Keratinocyte (primary cell): ENCODE measurements at regions not wholly inside any gene's neighbourhood (a gene's known extent, or its start where the extent isn't known, plus 50 kb on each side); places are given as distances from the start of the nearest gene placed in this dataset.

Source experiments
- DNase-seq: peaks from one replicate; pipeline ENCODE4 v3.0.0-alpha.2; 2011; ENCODE audit warnings: low read depth, missing footprints, low spot score
- FAIRE-seq: peaks from 2 replicates; lab custom pipeline; 2011; peaks lifted over from hg19 to GRCh38; lab: Jason Lieb, UNC
- H2AFZ ChIP-seq: 2 replicates; pipeline ENCODE4 v1.6.0; 2012; ENCODE audit warnings: low read length, control low read depth, inconsistent platforms; ENCODE audit not compliant: control insufficient read depth
- H3K27ac ChIP-seq: 2 replicates; pipeline ENCODE4 v1.5.1; 2011; ENCODE audit warnings: low read length; ENCODE audit not compliant: control insufficient read depth, insufficient read depth
- H3K27me3 ChIP-seq: 3 replicates; pipeline ENCODE4 v1.6.0; 2011; ENCODE audit warnings: low read length; ENCODE audit not compliant: control insufficient read depth, insufficient read depth; ENCODE audit errors: extremely low read depth
- H3K36me3 ChIP-seq, 2 experiments: 2 replicates in 1 of 2; 3 replicates in 1 of 2; pipeline ENCODE4 v1.5.1; 2011; ENCODE audit warnings: low read length in 2 of 2, mild to moderate bottlenecking in 1 of 2; ENCODE audit not compliant: control insufficient read depth in 2 of 2, insufficient read depth in 2 of 2; ENCODE audit errors: extremely low read depth in 1 of 2
- H3K4me1 ChIP-seq: 3 replicates; pipeline ENCODE4 v1.5.1; 2011; ENCODE audit warnings: low read length; ENCODE audit not compliant: control insufficient read depth, insufficient read depth; ENCODE audit errors: extremely low read depth
- H3K4me2 ChIP-seq: 3 replicates; pipeline ENCODE4 v1.6.0; 2011; ENCODE audit warnings: low read depth, low read length; ENCODE audit not compliant: control insufficient read depth, insufficient read depth; ENCODE audit errors: extremely low read depth
- H3K4me3 ChIP-seq, 3 experiments: fragments of 200-600 bp in 1 of 3; sonication (generic) in 1 of 3; 2 replicates in 2 of 3; 3 replicates in 1 of 3; pipeline ENCODE4 v1.5.1; 2011 to 2016; ENCODE audit warnings: low read length in 3 of 3, mild to moderate bottlenecking in 3 of 3, control low read depth in 2 of 3, inconsistent platforms in 1 of 3, low read depth in 1 of 3, mixed read lengths in 1 of 3, mixed run types in 1 of 3, moderate library complexity in 1 of 3; ENCODE audit not compliant: control insufficient read depth in 2 of 3, insufficient read depth in 2 of 3; ENCODE audit errors: extremely low read depth in 1 of 3
- H3K79me2 ChIP-seq: 2 replicates; pipeline ENCODE4 v1.6.0; 2012; ENCODE audit warnings: low read length; ENCODE audit not compliant: control insufficient read depth, insufficient read depth
- H3K9ac ChIP-seq: 3 replicates; pipeline ENCODE4 v1.6.0; 2011; ENCODE audit warnings: low read length; ENCODE audit not compliant: control insufficient read depth, insufficient read depth; ENCODE audit errors: extremely low read depth
- H3K9me1 ChIP-seq: 3 replicates; pipeline ENCODE4 v1.6.0; 2011; ENCODE audit warnings: low read length; ENCODE audit not compliant: control insufficient read depth, insufficient read depth; ENCODE audit errors: extremely low read depth
- H3K9me3 ChIP-seq: 2 replicates; pipeline ENCODE4 v1.5.1; 2012; ENCODE audit warnings: low read depth, low read length; ENCODE audit not compliant: control insufficient read depth
- H4K20me1 ChIP-seq: 3 replicates; pipeline ENCODE4 v1.6.0; 2011; ENCODE audit warnings: low read length; ENCODE audit not compliant: control insufficient read depth, insufficient read depth; ENCODE audit errors: extremely low read depth
- CTCF ChIP-seq, 3 experiments: IDR thresholded peaks in 1 of 3; conservative IDR thresholded peaks in 1 of 3; optimal IDR thresholded peaks in 1 of 3; 2 replicates in 2 of 3; 3 replicates in 1 of 3; pipeline versions ENCODE3 to v1.5.1; 2011; ENCODE audit warnings: low read length in 3 of 3, mild to moderate bottlenecking in 3 of 3, moderate library complexity in 2 of 3, control low read depth in 1 of 3, inconsistent platforms in 1 of 3; ENCODE audit not compliant: insufficient read depth in 2 of 3; ENCODE audit errors: extremely low read depth in 1 of 3
- EZH2 ChIP-seq: IDR thresholded peaks from one replicate; pipeline ENCODE4 v1.6.1; 2012; ENCODE audit warnings: inconsistent platforms, mild to moderate bottlenecking, low read length, moderate library complexity
- dilution Hi-C: fragments of 300-500 bp; cut with MboI; formaldehyde crosslinking; loops from one replicate; pipeline ENCODE4 v1.7.0; 2020; ENCODE audit warnings: low sequenced_read_pairs; ENCODE audit not compliant: extremely low pct_ligation_motif_present

- TF ChIP-seq EZH2 = no peak
- no peak for TF ChIP-seq CTCF (optimal IDR thresholded peaks at IDR 0.05 in 1 of 3, IDR thresholded peaks at IDR 0.05 in 1 of 3, conservative IDR thresholded peaks at IDR 0.05 in 1 of 3; ENCODE audit: extremely low read depth in 1 of 3, insufficient read depth in 2 of 3, low read length in 3 of 3)
- Histone ChIP-seq H3K36me3 (no peaks in the 10 kb centered on the region), H3K9me1 (no peaks in the 10 kb centered on the region), H3K4me3 (no peak overlapping the region), H3K9me3 (no peaks in the 10 kb centered on the region), H3K4me2 (no peak overlapping the region), H3K4me1 (no peaks in the 10 kb centered on the region), H3K27me3 (no peaks in the 10 kb centered on the region), H3K9ac (no peak overlapping the region), H3K79me2 (no peaks in the 10 kb centered on the region), H2AFZ (no peak overlapping the region), H3K27ac (no peak overlapping the region), H4K20me1 (no peaks in the 10 kb centered on the region)
- DNase-seq = no peak
- dilution Hi-C loops = no loop called here
- no peak for FAIRE-seq
These were observed 653.4 kb upstream of the ID2 start for GRCh38 chr2:8028436-8028835.

- H4K20me1 ChIP-seq = no peaks in the 10 kb centered on the region
These were observed 652.9 kb upstream of the ID2 start for GRCh38 chr2:8028981-8029380.

More at GRCh38 chr2:8028981-8029380, 652.9 kb upstream of the ID2 start:
- no peaks in the 10 kb centered on the region for H3K9me1 ChIP-seq
- H3K79me2 ChIP-seq = no peaks in the 10 kb centered on the region
- no peaks in the 10 kb centered on the region for H3K4me1 ChIP-seq
- no peaks in the 10 kb centered on the region for H3K9me3 ChIP-seq
- TF ChIP-seq CTCF (optimal IDR thresholded peaks at IDR 0.05 in 1 of 3, IDR thresholded peaks at IDR 0.05 in 1 of 3, conservative IDR thresholded peaks at IDR 0.05 in 1 of 3; ENCODE audit: extremely low read depth in 1 of 3, insufficient read depth in 2 of 3, low read length in 3 of 3) = no peak
- no peak for TF ChIP-seq EZH2
- no peak overlapping the region for H3K9ac ChIP-seq
- no peak overlapping the region for H3K4me3 ChIP-seq
- H3K27ac ChIP-seq = no peak overlapping the region
- no peak for DNase-seq
- FAIRE-seq = no peak
- H2AFZ ChIP-seq = no peak overlapping the region
- dilution Hi-C loops = no loop called here
- no peak overlapping the region for H3K4me2 ChIP-seq
- H3K27me3 ChIP-seq = no peaks in the 10 kb centered on the region
- no peaks in the 10 kb centered on the region for H3K36me3 ChIP-seq
